Tibial artery (tissue), 4 donors: ENCODE measurements at regions not wholly inside any gene's neighbourhood (a gene's known extent, or its start where the extent isn't known, plus 50 kb on each side); places are given as distances from the start of the nearest gene placed in this dataset.

Experiments
- DNase-seq, 2 donors: peaks; one replicate each; pipeline ENCODE4 v3.0.0-alpha.2; 2019
- H3K27ac ChIP-seq, 2 donors: fragments of 200-600 bp; sonication (generic) in 1 of 2; 1 replicate in 1 of 2; 2 replicates in 1 of 2; pipeline ENCODE4 v1.5.1; 2018 to 2019; ENCODE audit warnings: mild to moderate bottlenecking in 1 of 2
- H3K27me3 ChIP-seq, 2 donors: fragments of 200-600 bp; sonication (generic) in 1 of 2; one replicate each; pipeline versions ENCODE4 v1.5.1 to v1.6.0; 2016 to 2019
- H3K36me3 ChIP-seq, 3 donors: fragments of 200-600 bp; sonication (generic) in 2 of 3; one replicate each; pipeline ENCODE4 v1.5.1; 2016 to 2019; ENCODE audit warnings: mild to moderate bottlenecking in 2 of 3
- H3K4me1 ChIP-seq, 4 donors: fragments of 200-600 bp; sonication (generic) in 2 of 4; 1 replicate in 3 of 4; 2 replicates in 1 of 4; pipeline ENCODE4 v1.5.1; 2016 to 2019
- H3K4me3 ChIP-seq, 2 donors: fragments of 200-600 bp; sonication (generic) in 1 of 2; 1 replicate in 1 of 2; 2 replicates in 1 of 2; pipeline ENCODE4 v1.5.1; 2018 to 2019; ENCODE audit warnings: mild to moderate bottlenecking in 2 of 2
- H3K9me3 ChIP-seq, 3 donors: fragments of 200-600 bp; sonication (generic) in 1 of 3; one replicate each; pipeline ENCODE4 v1.5.1; 2016 to 2019
- CTCF ChIP-seq, 2 experiments: fragments of 200-600 bp in 1 of 2; fragments of 450-650 bp in 1 of 2; IDR thresholded peaks; one replicate each; pipeline ENCODE4 v1.5.1; 2017 to 2019; ENCODE audit warnings: antibody characterized with exemption in 2 of 2, mild to moderate bottlenecking in 1 of 2, moderate library complexity in 1 of 2
- intact Hi-C: fragments of 100-400 bp; cut with DNase I; formaldehyde crosslinking; loops from one replicate; pipeline ENCODE4 v1.15.0; 2023; ENCODE audit warnings: low total_unique reads

- Histone ChIP-seq H3K27me3 (no peaks in the 10 kb centered on the region), H3K9me3 (no peaks in the 10 kb centered on the region), H3K4me3 (no peak overlapping the region), H3K36me3 (no peaks in the 10 kb centered on the region), H3K27ac (no peak overlapping the region), H3K4me1 (no peaks in the 10 kb centered on the region)
- intact Hi-C loops, result no loop called here
- DNase-seq, result no peak
- TF ChIP-seq CTCF (IDR thresholded peaks at IDR 0.05), result no peak
Measured at GRCh38 chr5:86917117-86917579, 299.4 kb downstream of the COX7C start.

- no peak for DNase-seq
- intact Hi-C loops, result no loop called here
- no peak overlapping the region for H3K27ac ChIP-seq
- no peaks in the 10 kb centered on the region for H3K4me1 ChIP-seq
- no peak overlapping the region for H3K4me3 ChIP-seq
- no peaks in the 10 kb centered on the region for H3K36me3 ChIP-seq
- TF ChIP-seq CTCF (IDR thresholded peaks at IDR 0.05), result no peak
- H3K9me3 ChIP-seq, result no peaks in the 10 kb centered on the region
- H3K27me3 ChIP-seq, result no peaks in the 10 kb centered on the region
Measured at GRCh38 chr5:86918246-86918645, 300.5 kb downstream of the COX7C start.

DNA sequence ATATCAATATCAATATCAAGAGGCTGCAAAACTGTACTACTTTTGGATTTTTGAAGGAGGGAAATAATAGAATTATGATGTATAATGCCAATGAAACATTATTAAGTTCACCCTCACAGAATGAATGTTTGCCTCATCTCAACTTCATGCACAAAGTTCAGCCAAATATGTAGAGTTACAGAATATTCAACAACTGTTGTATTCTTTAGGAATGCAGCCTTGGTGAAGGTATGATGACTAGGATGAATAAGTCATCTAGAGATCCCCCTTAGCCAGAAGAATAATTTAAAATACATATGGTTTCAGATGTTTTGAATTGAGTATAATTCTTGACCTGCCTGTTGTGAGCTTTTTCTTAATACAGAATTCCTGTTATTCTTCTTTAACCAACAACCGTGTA lies 308.3 kb downstream of the COX7C start:
- no peaks in the 10 kb centered on the region for H3K27me3 ChIP-seq
- no peak for TF ChIP-seq CTCF (IDR thresholded peaks at IDR 0.05)
- H3K4me3 ChIP-seq, result no peak overlapping the region
- no peaks in the 10 kb centered on the region for H3K36me3 ChIP-seq
- no peaks in the 10 kb centered on the region for H3K4me1 ChIP-seq
- H3K27ac ChIP-seq, result no peak overlapping the region
- no peak for DNase-seq
- H3K9me3 ChIP-seq, result no peaks in the 10 kb centered on the region
- intact Hi-C loops, result no loop called here

DNA sequence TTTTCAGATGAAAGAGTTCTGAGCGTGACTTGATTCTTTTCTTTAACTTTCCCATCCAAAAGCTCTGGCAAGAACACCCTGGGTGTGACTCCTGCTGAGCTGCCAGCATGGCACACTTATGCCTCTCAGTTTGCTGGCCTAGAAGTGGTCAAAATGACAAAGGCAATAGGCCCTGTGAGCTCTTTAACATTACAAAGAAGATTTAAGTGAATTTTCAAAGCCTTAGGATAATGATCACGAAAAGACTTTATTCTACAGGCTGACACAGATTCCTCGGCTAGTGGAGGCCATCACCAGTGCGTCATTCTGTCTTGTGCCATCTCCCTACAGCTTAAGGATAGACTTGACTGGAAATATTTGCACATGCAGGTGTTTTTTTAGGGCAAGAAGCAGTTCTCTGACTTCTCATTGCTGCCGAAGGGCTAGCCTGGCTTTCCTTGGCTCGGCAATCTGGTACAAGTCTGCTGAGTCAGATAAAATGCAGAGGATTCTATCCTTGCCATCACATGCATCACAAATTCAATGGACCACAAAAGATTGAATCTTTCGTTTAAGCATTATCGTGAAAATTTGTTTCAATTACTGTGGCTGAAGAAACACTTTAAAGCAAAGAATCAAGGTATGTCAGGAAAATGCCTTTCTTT lies 311.5 kb downstream of the COX7C start:
- H3K4me1 ChIP-seq, result no peaks in the 10 kb centered on the region
- intact Hi-C loops, result no loop called here
- DNase-seq, result no peak
- H3K27ac ChIP-seq, result no peak overlapping the region
- no peak for TF ChIP-seq CTCF (IDR thresholded peaks at IDR 0.05)
- H3K4me3 ChIP-seq, result no peak overlapping the region
- no peaks in the 10 kb centered on the region for H3K9me3 ChIP-seq
- H3K36me3 ChIP-seq, result no peaks in the 10 kb centered on the region
- no peaks in the 10 kb centered on the region for H3K27me3 ChIP-seq

DNA sequence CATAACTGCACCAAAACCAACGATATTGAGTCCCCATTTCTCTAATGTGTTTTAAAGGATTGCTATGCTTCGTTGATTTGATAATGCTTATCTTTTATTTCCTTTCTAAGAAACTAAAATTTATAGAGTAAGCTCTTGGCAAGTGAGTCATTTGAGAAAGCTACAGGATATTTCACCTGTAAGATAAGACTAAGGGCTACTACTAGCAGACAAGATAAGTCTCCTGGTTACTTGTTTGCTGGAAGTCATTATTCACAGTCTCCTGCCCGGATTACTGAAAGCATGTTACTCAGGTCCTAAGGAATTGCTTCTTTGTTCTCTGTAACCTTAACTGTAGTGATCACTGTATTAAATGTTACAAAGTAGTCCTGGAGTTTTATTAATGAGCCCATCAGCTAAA lies 315.9 kb upstream of the RASA1 start:
- intact Hi-C loops, result no loop called here
- Histone ChIP-seq H3K36me3 (no peaks in the 10 kb centered on the region), H3K27me3 (no peaks in the 10 kb centered on the region), H3K27ac (no peak overlapping the region), H3K4me3 (no peak overlapping the region), H3K4me1 (no peaks in the 10 kb centered on the region), H3K9me3 (no peaks in the 10 kb centered on the region)
- no peak for TF ChIP-seq CTCF (IDR thresholded peaks at IDR 0.05)
- no peak for DNase-seq

GRCh38 chr5:86964889-86965288 lies 302.8 kb upstream of the RASA1 start:
- intact Hi-C loops, result no loop called here
- H3K4me3 ChIP-seq, result no peak overlapping the region
- no peak for DNase-seq
- no peak for TF ChIP-seq CTCF (IDR thresholded peaks at IDR 0.05)
- H3K36me3 ChIP-seq, result no peaks in the 10 kb centered on the region
- H3K4me1 ChIP-seq, result peaks cover 0 to 6% (median 2%) of the 10 kb centered on the region in 4 donors
- H3K9me3 ChIP-seq, result no peaks in the 10 kb centered on the region
- H3K27ac ChIP-seq, result no peak overlapping the region
- H3K27me3 ChIP-seq, result no peaks in the 10 kb centered on the region
